ENCODE measurements at regions not wholly inside any gene's neighbourhood (a gene's known extent, or its start where the extent isn't known, plus 50 kb on each side); places are given as distances from the start of the nearest gene placed in this dataset.
"Not testable (repeated sequence)": the region's sequence is repeated elsewhere in the genome, so short reads cannot be mapped to it uniquely, and the experiment has no call there.

- DNase-seq (ENCODE audit: low spot score) = not testable (repeated sequence)
These were observed 428.8 kb downstream of the FGF13 start for GRCh38 chrX:138282598-138283150.

- DNase-seq (ENCODE audit: low spot score) = peak; percentile 38
These were observed 424.2 kb downstream of the FGF13 start for GRCh38 chrX:138287205-138287877.

- DNase-seq (ENCODE audit: low spot score) = no peak
These were observed 416.6 kb downstream of the FGF13 start for GRCh38 chrX:138294951-138295350.

GRCh38 chrX:138298268-138298667, 413.2 kb downstream of the FGF13 start:
- no peak for DNase-seq (ENCODE audit: low spot score)

GRCh38 chrX:138345801-138346200, 365.7 kb downstream of the FGF13 start:
- no peak for DNase-seq (ENCODE audit: low spot score)

GRCh38 chrX:138349351-138349750, 362.2 kb downstream of the FGF13 start:
- DNase-seq (ENCODE audit: low spot score) = no peak

GRCh38 chrX:138378876-138379275, 332.6 kb downstream of the FGF13 start:
- no peak for DNase-seq (ENCODE audit: low spot score)

GRCh38 chrX:138408101-138408500, 303.4 kb downstream of the FGF13 start:
- DNase-seq (ENCODE audit: low spot score) = no peak

GRCh38 chrX:138411048-138411447, 300.5 kb downstream of the FGF13 start:
- DNase-seq (ENCODE audit: low spot score) = no peak

Measured in kidney tubule cell (primary cell).